ENCODE measurements at regions not wholly inside any gene's neighbourhood (a gene's known extent, or its start where the extent isn't known, plus 50 kb on each side); places are given as distances from the start of the nearest gene placed in this dataset.

DNA sequence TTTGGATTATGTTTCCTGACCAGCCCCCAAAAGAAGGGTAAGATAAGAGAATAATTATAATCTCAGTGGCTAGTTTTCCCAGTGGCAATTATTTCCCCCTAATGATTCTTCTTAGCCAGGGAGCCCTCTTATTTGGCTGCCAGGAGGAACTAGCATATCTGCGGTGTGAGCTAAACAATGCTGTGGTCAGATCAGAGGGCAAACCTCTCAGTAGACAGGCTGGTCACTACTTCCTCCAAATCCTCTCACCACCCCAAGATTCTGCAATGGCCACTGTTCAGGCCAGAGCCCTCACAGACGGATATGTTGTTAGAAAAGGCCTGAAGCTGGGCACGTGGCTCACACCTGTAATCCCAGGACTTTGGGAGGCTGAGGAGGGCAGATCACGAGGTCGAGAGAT is 273.4 kb upstream of the SASH1 start:
- DNase-seq, result no peak

DNA sequence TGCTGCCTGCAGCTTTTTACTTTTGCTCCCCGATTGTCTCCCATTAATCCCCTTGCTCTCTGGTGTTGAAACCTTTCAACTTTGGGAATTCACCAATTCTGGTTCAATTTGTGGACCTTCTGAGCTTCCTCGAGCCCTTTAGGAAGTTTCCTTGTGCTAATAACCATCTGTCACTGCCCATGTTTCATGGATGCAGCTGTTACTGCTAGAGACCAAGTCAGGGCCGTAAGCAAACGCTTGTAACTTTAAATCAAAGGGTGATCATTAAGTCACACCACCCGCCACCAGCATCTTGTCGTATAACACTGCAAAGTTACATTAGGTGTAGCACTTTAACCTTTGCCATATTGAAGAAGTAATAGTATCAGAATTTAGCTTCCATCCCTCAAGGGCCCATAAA is 268.3 kb upstream of the SASH1 start:
- DNase-seq, result no peak

GRCh38 chr6:148074738-148075137 is 267.9 kb upstream of the SASH1 start:
- DNase-seq, result no peak

GRCh38 chr6:148075352-148075751 is 267.3 kb upstream of the SASH1 start:
- DNase-seq, result no peak

- no peak for DNase-seq
Observed at GRCh38 chr6:148076051-148076450, 266.6 kb upstream of the SASH1 start.

- no peak for DNase-seq
Observed at GRCh38 chr6:148080315-148080714, 262.3 kb upstream of the SASH1 start.

DNA sequence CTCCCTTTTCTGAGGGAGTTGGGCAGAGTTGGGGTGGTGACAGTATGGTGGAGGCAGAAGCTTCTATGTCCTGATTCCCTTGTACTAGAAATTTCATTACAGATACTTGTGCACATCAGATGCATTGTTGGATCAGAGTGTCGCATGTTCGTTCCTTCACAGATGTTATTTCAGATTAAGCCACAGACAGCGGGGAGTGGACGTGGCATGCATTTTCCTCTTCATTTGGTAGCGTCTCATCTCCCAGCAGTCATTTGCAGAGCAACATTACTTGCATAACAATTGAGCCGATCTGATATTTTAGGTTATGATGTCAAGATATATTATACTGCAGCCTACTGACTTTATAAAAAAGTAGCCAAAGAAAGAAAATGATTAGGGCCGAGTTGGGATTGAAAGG is 261.6 kb upstream of the SASH1 start:
- no peak for DNase-seq

- no peak for DNase-seq
Observed at GRCh38 chr6:148082044-148082443, 260.6 kb upstream of the SASH1 start.

DNA sequence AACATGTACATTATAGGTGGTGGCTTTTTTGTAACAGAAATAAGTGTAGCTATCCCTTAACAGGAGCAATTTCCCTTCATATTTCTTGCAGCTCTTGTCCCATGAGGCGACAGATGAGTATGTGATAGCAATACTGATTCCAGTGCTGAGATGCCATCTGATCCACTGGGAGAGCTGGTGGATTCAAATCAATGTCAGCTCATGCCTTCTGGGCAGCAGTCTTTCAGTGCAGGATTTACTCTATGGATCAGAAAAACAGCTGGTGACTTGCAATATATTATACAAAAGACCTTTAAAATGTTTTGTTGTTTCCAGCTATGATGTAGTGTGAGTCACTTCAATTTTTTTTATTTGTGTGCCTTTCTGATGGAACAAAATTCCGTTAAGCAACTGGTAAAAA is 259.9 kb upstream of the SASH1 start:
- DNase-seq, result no peak

DNA sequence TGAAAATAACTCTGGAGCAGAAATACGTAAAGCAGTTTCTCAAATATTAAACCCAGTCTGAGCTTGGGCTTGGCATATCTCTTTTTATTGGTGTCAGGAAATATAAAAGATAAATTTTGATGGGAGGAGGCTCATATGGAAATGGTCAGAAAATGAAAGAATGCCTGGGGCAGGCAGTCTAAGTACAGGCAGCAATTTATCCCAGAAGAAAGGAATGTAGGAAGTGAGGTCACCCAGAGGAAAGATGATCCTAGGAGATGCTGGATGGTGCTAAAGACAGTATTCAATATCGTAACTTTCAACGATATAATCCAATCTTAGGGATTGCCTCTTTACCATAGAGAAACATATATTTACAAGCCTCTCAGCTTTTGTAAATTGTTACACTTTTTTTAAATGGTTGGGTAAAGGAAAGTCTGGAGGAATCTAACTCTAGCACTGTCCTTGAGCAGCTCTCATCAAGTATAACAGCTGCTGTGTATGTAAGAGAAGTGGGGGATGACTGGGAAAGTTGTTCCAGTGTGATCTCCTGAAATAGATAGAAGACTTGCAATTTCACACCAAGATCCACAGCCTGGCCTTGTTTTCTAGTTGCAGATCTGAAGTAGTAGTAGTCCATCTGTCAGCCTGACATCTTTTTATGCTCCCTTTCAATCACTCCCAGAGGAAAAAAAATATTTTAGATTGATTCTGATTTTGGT is 256.9 kb upstream of the SASH1 start:
- no peak for DNase-seq

GRCh38 chr6:148086386-148086785 is 256.3 kb upstream of the SASH1 start:
- DNase-seq, result no peak

- no peak for DNase-seq
Observed at GRCh38 chr6:148086843-148087242, 255.8 kb upstream of the SASH1 start.

GRCh38 chr6:148087659-148088058 is 255.0 kb upstream of the SASH1 start:
- no peak for DNase-seq

DNA sequence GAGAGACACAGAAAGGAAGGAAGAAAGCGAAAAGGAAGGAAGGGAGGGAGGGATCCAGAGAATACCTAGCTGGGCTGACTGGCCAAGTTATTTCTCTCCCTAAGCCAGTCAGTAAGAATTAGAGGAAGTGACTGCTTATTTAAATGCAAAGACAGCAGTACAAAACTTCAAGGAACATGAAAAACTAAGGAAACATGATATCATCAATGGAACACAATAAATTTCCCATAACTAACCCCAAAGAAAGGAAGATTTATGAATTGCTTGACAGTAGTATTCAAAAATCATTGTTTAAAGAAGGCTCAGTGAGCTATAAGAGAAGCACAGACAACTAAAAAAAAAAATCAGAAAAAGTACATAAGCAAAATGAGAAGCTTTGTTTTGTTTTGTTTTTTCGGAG is 252.3 kb upstream of the SASH1 start:
- DNase-seq, result no peak

DNA sequence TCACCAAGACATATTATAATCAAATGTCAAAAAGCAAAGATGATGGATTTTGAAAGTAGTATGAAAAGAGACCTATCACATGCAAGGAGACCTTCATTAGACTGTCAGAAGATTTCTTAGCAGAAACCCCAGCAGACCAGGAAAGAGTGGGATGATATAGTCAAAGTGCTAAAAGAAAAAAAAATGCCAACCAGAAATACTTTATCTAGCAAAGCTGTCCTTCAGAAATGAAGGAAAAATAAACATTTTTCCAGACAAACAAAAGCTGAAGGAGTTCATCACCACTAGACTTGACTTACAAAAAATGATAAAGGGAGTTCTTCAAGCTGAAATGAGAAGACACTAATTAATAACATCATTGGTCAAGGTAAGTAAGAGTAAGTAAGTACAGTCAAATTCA is 251.2 kb upstream of the SASH1 start:
- DNase-seq, result no peak

- no peak for DNase-seq
Observed at GRCh38 chr6:148103436-148103835, 239.2 kb upstream of the SASH1 start.

DNA sequence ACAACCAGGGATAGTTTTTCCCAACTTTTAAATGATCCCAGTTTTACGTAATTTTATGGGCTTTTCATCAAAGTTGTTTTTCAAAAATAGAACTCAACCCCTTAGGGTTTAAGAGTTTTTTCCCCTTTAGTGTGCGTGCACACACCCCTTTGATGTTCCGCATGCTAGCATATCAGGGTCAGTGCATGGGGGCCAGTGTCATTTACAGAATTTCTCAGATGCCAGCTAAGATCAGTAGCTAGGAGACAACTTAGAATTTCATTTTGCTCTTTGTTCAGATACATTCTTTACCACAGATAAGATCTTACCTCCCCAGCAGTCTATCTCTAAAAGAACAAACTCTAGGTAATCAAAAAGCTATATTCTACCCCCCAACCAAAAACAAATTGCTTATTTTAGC is 238.5 kb upstream of the SASH1 start:
- no peak for DNase-seq

DNA sequence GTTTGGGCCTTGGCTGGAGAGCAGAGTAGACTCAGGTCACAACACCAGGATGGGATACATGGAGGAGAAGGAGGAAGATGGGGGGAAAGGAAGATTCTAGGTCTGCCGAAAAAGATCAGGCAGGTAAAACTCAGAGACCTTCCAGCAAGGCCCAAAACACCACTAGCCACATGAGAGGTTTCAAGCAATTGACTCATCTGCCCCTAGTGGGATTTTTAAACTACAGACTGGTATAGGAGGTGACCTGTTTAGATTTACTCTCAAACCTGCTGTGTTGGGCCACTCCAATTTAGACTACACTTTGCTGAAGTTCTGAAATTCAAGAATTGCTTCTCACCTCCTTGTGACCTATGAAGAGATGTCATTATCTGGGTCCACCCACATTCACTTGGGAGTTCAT is 236.9 kb upstream of the SASH1 start:
- no peak for DNase-seq

- no peak for DNase-seq
Observed at GRCh38 chr6:148107911-148108310, 234.7 kb upstream of the SASH1 start.

DNA sequence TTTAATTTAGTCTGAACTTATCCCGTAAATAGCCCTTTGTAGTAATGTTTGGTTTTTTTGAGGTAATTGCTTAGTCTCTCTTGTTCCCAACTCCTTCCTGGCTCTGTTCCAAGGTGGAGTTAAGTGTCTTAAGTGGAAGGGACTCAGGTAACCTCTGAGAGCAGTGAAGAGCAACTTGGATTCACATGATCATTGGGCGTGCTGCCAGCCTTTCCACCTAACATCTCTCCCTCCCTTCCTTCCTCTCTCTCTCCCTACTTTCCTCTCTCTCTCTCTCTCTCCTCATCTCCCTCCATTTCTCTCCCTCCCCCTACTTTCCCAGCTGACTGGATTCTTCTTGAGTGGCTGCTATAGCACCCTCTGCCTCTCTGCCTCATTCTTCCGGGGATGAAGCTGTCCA is 232.9 kb upstream of the SASH1 start:
- DNase-seq, result no peak

DNA sequence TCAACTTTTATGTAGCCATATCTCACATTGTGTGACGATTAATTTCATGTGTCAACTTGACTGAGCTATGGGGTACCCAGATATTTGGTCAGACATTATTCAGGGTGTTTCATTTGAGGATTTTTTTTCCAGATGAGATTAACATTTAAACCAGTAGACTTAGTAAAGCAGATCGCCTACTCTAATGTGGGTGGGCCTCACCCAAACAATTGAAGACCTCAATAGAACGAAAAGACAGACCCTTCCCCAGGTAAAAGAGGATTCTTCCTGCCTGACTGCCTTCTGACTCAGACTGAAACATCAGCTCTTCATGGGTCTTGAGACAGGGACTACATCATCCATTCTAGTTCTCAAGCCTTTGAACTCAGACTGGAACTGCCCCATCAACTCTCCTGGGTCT is 231.7 kb upstream of the SASH1 start:
- DNase-seq, result no peak

DNA sequence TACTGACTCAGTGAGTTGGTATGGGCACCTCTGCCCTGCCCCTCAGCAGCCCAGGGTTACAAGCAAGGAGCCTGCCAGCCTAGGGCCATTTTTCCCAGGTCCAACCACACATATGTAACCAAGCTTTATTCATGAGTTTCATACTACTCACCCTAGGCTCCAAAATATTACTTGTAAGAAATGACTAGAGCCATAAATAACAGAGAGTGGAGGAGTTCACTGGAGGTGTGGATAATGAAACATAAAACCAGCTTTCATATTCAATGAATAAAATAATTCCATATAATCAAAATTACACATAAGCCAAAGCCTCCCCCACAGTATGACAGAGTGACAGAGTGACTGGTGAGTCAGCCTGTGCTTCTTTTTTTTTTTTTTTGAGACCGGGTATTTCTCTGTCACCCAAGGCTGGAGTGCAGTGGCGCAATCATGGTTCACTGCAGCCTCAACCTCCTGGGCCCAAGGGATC is 229.8 kb upstream of the SASH1 start:
- no peak for DNase-seq

GRCh38 chr6:148116001-148116400 is 226.6 kb upstream of the SASH1 start:
- no peak for DNase-seq

DNA sequence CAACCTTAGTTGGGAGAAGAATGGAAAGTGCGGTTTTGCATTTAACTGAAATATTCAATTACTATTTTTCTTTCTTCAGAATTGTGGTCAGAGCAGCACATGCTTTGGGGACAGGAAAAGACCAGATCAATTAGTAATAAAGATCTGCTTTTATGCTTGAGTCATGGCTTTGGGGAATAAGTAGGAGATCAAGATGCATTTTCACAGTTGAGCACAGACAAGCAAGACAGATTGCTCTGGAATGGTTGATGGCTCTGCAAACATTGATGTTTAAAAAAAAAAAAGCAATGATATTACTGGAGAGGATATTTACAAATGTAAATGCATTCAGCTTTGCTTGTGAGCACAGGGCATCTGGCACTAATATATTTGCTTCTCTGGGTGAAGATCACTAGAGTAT is 224.4 kb upstream of the SASH1 start:
- no peak for DNase-seq

GRCh38 chr6:148128014-148128730 is 214.5 kb upstream of the SASH1 start:
- DNase-seq, result no peak

Data from hematopoietic multipotent progenitor cell treated with erythropoietin and hydrocortisone succinate and interleukin-3 and kit ligand, for 6 days (in vitro differentiated cells).